Myocyte (in vitro differentiated cells): ENCODE measurements at regions not wholly inside any gene's neighbourhood (a gene's known extent, or its start where the extent isn't known, plus 50 kb on each side); places are given as distances from the start of the nearest gene placed in this dataset.

Experiments used
- DNase-seq: peaks from one replicate; pipeline ENCODE4 v3.0.0-alpha.2; 2012; ENCODE audit warnings: low read depth

- no peak for DNase-seq
These were observed 59.8 kb upstream of the RREB1 start for GRCh38 chr6:7047966-7048365.

DNA sequence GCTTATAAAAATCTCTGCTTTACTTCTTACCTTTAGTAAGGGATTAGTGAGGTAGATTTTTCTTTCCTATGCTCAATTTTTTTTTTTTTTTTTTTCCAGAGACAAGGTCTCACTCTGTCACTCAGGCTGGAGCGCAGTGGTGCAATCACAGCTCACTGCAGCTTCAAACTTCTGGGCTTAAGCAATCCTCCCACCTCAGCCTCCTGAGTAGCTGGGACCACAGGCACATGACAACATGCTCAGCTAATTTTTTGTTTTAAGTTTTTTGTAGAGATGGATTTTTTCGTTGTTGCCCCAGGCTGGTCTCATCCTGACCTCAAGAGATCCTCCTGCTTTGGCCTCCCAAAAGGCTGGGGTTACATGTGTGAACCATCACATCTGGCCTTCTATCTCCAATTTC is 58.9 kb upstream of the RREB1 start:
- no peak for DNase-seq

DNA sequence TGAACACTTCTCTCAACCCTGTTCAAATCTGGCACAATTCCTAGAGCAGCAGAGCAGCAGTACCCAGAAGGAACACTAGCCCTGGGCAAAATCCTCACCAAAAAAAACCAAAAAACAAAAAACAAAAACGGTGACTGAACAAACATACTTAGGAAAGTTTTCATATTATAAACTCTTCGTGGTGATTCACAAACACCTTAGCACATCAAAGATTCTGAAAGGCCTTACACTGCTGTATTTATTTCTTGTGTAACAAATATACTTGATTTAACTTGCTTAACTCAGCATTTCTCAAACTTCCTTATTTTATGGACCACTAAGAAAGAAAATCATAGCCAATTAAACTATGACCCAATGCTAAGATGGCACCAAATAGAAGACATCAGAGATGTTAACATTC is 57.8 kb upstream of the RREB1 start:
- no peak for DNase-seq

GRCh38 chr6:7050872-7051779 is 56.6 kb upstream of the RREB1 start:
- DNase-seq = no peak

DNA sequence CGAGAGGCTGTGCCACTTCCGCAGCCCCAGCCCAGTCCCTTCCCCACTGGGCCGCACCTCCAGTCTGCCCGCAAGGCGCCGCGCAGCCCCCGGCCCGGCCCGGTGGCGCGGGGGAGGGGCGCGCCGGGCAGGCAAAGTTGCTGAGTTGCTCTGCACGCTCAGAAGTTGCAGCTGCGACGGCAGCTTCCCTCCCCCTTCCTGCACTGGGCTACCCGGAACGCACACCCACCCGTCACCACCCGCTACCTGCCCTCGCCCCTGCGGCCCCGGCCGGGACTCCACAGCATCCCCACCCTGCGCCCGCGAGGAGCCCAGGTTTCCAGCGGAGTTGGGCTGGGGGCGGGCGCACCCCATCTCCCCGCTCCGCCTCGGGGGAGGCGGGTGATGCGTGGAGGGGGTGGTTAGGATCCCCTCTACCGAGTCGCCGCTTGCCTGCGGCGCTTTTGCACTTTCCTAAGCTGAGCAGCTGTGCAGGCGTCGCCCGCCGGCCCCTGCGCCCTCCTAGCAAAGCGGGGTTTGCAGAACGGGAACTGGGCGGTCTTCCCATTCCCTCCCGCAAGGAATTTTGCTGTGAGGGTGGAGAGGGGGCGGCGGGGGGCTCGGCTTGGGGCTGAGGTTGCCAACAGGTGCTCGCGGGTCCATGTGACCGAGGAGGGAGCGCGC is 55.9 kb upstream of the RREB1 start:
- DNase-seq = peak; percentile 86

DNA sequence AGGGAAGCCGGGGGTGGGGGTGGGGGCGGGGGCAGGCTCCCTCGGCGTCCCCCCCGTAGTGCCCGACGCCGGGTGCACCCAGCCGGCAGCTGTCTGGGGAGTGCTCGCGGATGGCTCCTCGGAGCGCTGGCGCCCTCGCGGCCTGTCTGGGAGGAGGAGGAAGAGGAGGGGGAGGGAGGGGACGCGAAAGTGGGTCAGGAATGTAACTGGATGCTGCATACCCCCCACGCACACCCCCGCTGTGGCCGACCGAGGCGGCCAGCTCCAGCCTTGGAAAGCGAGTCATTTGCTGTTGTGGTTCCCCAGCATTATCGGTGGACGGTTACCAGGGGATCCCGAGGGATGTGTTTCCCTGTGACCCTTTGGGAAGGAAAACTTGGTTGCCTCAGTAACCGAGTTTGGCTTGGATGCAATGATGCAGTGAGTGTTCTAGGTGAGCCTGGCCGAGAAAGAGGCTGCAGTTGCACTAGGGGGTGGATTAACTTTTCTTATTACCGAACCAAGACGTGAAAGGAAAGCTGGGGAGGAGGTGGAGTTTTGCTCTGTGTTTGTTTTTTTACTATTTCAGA is 55.2 kb upstream of the RREB1 start:
- DNase-seq = peak; percentile 90

DNA sequence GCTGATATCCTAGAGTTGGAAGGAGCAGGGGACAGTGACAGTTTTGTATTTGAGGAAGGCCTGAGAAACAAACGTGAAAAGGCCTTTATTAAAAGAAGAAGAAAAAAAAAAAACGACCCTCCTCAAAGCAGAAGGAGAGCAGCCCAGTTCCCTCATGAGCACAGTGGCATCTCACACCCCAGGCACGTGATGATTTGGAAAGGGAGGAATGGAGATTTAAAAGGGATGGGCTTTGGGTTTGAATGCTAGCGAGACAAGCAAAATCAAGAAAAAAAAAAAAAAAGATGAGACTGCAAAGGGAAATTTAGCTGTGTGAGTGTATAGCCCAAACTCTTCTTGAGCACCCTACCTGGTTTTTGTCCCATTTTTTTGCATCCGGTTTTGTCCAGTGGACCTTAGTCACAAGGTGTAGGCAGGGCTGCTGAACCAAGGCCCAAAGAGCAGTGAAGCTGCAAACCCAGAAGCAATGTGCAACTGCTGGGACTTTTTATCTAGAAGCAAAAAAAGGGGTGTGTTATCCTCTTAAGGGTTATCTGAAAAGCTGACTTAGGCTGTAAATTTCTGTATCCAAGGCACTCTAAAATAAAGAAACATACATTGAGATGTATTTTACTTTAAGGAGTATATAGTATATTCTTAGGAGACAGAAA is 54.5 kb upstream of the RREB1 start:
- no peak for DNase-seq
